HCT116 (cell line): ENCODE measurements at regions not wholly inside any gene's neighbourhood (a gene's known extent, or its start where the extent isn't known, plus 50 kb on each side); places are given as distances from the start of the nearest gene placed in this dataset.

Experiments used
- ATAC-seq: fragments of 200-7000 bp; cut with Tn5 transposase; 2 replicates; pipeline ENCODE4 v1.9.1; 2020; ENCODE audit warnings: mild to moderate bottlenecking, moderate library complexity
- BruUV-seq: library from RNA; stranded (reverse); fragments of 400-500 nt; replicated peaks from 2 replicates; lab custom pipeline; 2021; lab: Mats Ljungman, UMichigan
- CTCF ChIA-PET: fragments of 300-600 bp; sonication (Branson Sonifier 250); formaldehyde crosslinking; loops from one replicate; lab custom pipeline; 2021; ENCODE audit warnings: antibody characterized with exemption; lab: Charles Lee
- POLR2A ChIA-PET: fragments of 300-600, 350-600 bp; sonication (Branson Sonifier 250); formaldehyde crosslinking; loops from one replicate; lab custom pipeline; 2021; ENCODE audit warnings: antibody characterized with exemption; lab: Charles Lee
- RAD21 ChIA-PET, 2 experiments: fragments of 300-600 bp; sonication (Branson Sonifier 250); formaldehyde crosslinking; loops; one replicate each; lab custom pipeline; 2023; ENCODE audit warnings: low total read pairs in 2 of 2; ENCODE audit not compliant: uncharacterized antibody in 2 of 2, unreplicated experiment in 2 of 2, low non-redundant PET in 1 of 2; lab: Charles Lee
- DNase-seq: peaks from one replicate; pipeline ENCODE4 v3.0.0-alpha.2; 2010; ENCODE audit warnings: low read depth, low spot score
- H2AFZ ChIP-seq: fragments of 200-600 bp; shearing (Covaris generic), sonication (generic); 2 replicates; pipeline ENCODE4 v1.6.1; 2017; ENCODE audit warnings: low read depth, mixed run types, mixed read lengths, antibody characterized with exemption, low read length; ENCODE audit not compliant: poor library complexity, severe bottlenecking
- H3K27ac ChIP-seq: 2 replicates; pipeline ENCODE4 v1.5.1; 2012; ENCODE audit warnings: low read depth, low read length
- H3K27me3 ChIP-seq: fragments of 200-600 bp; sonication (generic); 2 replicates; pipeline ENCODE4 v1.6.1; 2016; ENCODE audit warnings: mixed run types, low read length, mixed read lengths; ENCODE audit not compliant: insufficient read depth
- H3K36me3 ChIP-seq, 2 experiments: fragments of 200-500 bp in 1 of 2; fragments of 200-600 bp in 1 of 2; sonication (Bioruptor generic) in 1 of 2; sonication (generic) in 1 of 2; 2 replicates each; pipeline versions ENCODE4 v1.5.1 to v1.6.1; 2014 to 2016; ENCODE audit warnings: low read length in 2 of 2, inconsistent platforms in 1 of 2, mixed read lengths in 1 of 2, mixed run types in 1 of 2; ENCODE audit not compliant: insufficient read depth in 2 of 2, control insufficient read depth in 1 of 2
- H3K4me1 ChIP-seq, 2 experiments: fragments of 200-600 bp in 1 of 2; sonication (generic) in 1 of 2; 2 replicates each; pipeline versions ENCODE4 v1.5.1 to v1.6.1; 2012 to 2017; ENCODE audit warnings: low read length in 2 of 2, inconsistent platforms in 1 of 2, mild to moderate bottlenecking in 1 of 2, mixed read lengths in 1 of 2, mixed run types in 1 of 2, moderate library complexity in 1 of 2; ENCODE audit not compliant: insufficient read depth in 2 of 2, control insufficient read depth in 1 of 2
- H3K4me2 ChIP-seq: fragments of 200-600 bp; sonication (generic); 2 replicates; pipeline ENCODE4 v1.6.1; 2017; ENCODE audit warnings: mixed run types, low read length, mixed read lengths
- H3K4me3 ChIP-seq, 2 experiments: fragments of 200-600 bp in 1 of 2; sonication (generic) in 1 of 2; replicated peaks in 1 of 2; 2 replicates each; pipeline ENCODE4 v1.5.1; 2011 to 2016; ENCODE audit warnings: low read length in 2 of 2, control low read depth in 1 of 2, low read depth in 1 of 2, mild to moderate bottlenecking in 1 of 2, mixed read lengths in 1 of 2, mixed run types in 1 of 2
- H3K79me2 ChIP-seq: fragments of 200-600 bp; sonication (generic); 2 replicates; pipeline ENCODE4 v1.6.1; 2017; ENCODE audit warnings: mild to moderate bottlenecking, mixed run types, low read length, moderate library complexity, mixed read lengths; ENCODE audit not compliant: insufficient read depth
- H3K9ac ChIP-seq: fragments of 200-600 bp; sonication (generic); 2 replicates; pipeline ENCODE4 v1.6.1; 2016; ENCODE audit warnings: low read length, mixed read lengths
- H3K9me2 ChIP-seq: fragments of 200-600 bp; sonication (generic), shearing (Covaris generic); 2 replicates; pipeline ENCODE4 v1.6.1; 2017; ENCODE audit warnings: mixed run types, mild to moderate bottlenecking, moderate library complexity; ENCODE audit not compliant: insufficient read depth
- H3K9me3 ChIP-seq, 2 experiments: fragments of 200-500 bp in 1 of 2; fragments of 200-600 bp in 1 of 2; sonication (Bioruptor generic) in 1 of 2; sonication (generic) in 1 of 2; 2 replicates each; pipeline ENCODE4 v1.6.1; 2014 to 2017; ENCODE audit warnings: low read length in 2 of 2, mixed read lengths in 2 of 2, inconsistent platforms in 1 of 2, low read depth in 1 of 2, mild to moderate bottlenecking in 1 of 2, mixed run types in 1 of 2, moderate library complexity in 1 of 2; ENCODE audit not compliant: control insufficient read depth in 1 of 2, insufficient read depth in 1 of 2
- H4K20me1 ChIP-seq: fragments of 200-600 bp; sonication (generic), shearing (Covaris generic); 2 replicates; pipeline ENCODE4 v1.6.1; 2017; ENCODE audit warnings: mixed run types, mild to moderate bottlenecking, moderate library complexity; ENCODE audit not compliant: insufficient read depth
- ATF3 ChIP-seq: IDR thresholded peaks from 2 replicates; pipeline ENCODE4 v1.6.1; 2012
- CBX3 ChIP-seq: IDR thresholded peaks from 2 replicates; pipeline ENCODE4 v1.6.1; 2012; ENCODE audit warnings: low read depth
- CEBPB ChIP-seq: IDR thresholded peaks from 2 replicates; pipeline ENCODE4 v1.6.1; 2012; ENCODE audit warnings: low read depth
- CTCF ChIP-seq, 3 experiments: fragments of 200-600 bp in 1 of 3; sonication (generic) in 1 of 3; IDR thresholded peaks in 2 of 3; conservative IDR thresholded peaks in 1 of 3; 2 replicates each; pipeline ENCODE4 v1.5.1; 2012 to 2017; ENCODE audit warnings: low read depth in 2 of 3, low read length in 2 of 3, antibody characterized with exemption in 1 of 3, borderline replicate concordance in 1 of 3, control low read depth in 1 of 3, mild to moderate bottlenecking in 1 of 3, mixed read lengths in 1 of 3, mixed run types in 1 of 3, moderate library complexity in 1 of 3; ENCODE audit not compliant: insufficient read depth in 1 of 3
- EGR1 ChIP-seq: IDR thresholded peaks from 2 replicates; pipeline ENCODE4 v1.6.1; 2012; ENCODE audit warnings: low read depth
- ELF1 ChIP-seq: IDR thresholded peaks from 2 replicates; pipeline ENCODE4 v1.6.1; 2012; ENCODE audit warnings: low read depth, borderline replicate concordance
- EZH2 ChIP-seq: fragments of 200-600 bp; sonication (generic); IDR thresholded peaks from 2 replicates; pipeline ENCODE4 v1.6.1; 2017; ENCODE audit warnings: antibody characterized with exemption, mixed run types
- JUND ChIP-seq: IDR thresholded peaks from 2 replicates; pipeline ENCODE4 v1.6.1; 2012
- POLR2A ChIP-seq: IDR thresholded peaks from 2 replicates; pipeline ENCODE4 v1.7.0; 2011; ENCODE audit warnings: borderline replicate concordance; ENCODE audit not compliant: insufficient read depth, insufficient read length; ENCODE audit errors: extremely low read depth
- POLR2AphosphoS5 ChIP-seq: IDR thresholded peaks from 2 replicates; pipeline ENCODE4 v1.6.1; 2011; ENCODE audit warnings: mild to moderate bottlenecking, low read depth, low read length, moderate library complexity
- RAD21 ChIP-seq: IDR thresholded peaks from 2 replicates; pipeline ENCODE4 v1.6.1; 2012; ENCODE audit warnings: low read depth, mild to moderate bottlenecking
- SIN3A ChIP-seq: IDR thresholded peaks from 2 replicates; pipeline ENCODE4 v1.6.1; 2012; ENCODE audit warnings: low read depth
- SP1 ChIP-seq: IDR thresholded peaks from 2 replicates; pipeline ENCODE4 v1.6.1; 2012; ENCODE audit warnings: low read depth
- SRF ChIP-seq: IDR thresholded peaks from 2 replicates; pipeline ENCODE4 v1.6.1; 2012; ENCODE audit warnings: low read depth
- TCF7L2 ChIP-seq: IDR thresholded peaks from 2 replicates; pipeline ENCODE4 v1.7.0; 2011; ENCODE audit warnings: borderline replicate concordance, inconsistent platforms; ENCODE audit not compliant: insufficient read depth, insufficient read length; ENCODE audit errors: extremely low read depth
- YY1 ChIP-seq: IDR thresholded peaks from 2 replicates; pipeline ENCODE4 v1.6.1; 2011; ENCODE audit warnings: low read length, low read depth, moderate library complexity, mild to moderate bottlenecking; ENCODE audit not compliant: insufficient replicate concordance; ENCODE audit errors: extremely low read depth
- ZBTB33 ChIP-seq: IDR thresholded peaks from 2 replicates; pipeline ENCODE4 v1.6.1; 2011; ENCODE audit warnings: mild to moderate bottlenecking, low read length, moderate library complexity; ENCODE audit not compliant: insufficient replicate concordance; ENCODE audit errors: extremely low read depth
- ZNF274 ChIP-seq: fragments of 200-500 bp; sonication (Bioruptor generic); IDR thresholded peaks from 2 replicates; pipeline ENCODE4 v1.6.1; 2014; ENCODE audit warnings: mild to moderate bottlenecking, low read depth, low read length, inconsistent platforms
- intact Hi-C: fragments of 100-400 bp; cut with micrococcal nuclease; formaldehyde crosslinking; loops from 2 replicates; pipeline ENCODE4 v1.10.0; 2022

- no peak for TF ChIP-seq RAD21
- TF ChIP-seq EGR1 = no peak
- no peak for TF ChIP-seq EZH2
- TF ChIP-seq YY1 = no peak
- TF ChIP-seq POLR2AphosphoS5 = no peak
- no peak for TF ChIP-seq JUND
- no peak for TF ChIP-seq SIN3A
- no peak for TF ChIP-seq POLR2A
- no peak for TF ChIP-seq ZNF274
- TF ChIP-seq SP1 = no peak
- TF ChIP-seq CBX3 = no peak
- no peak for TF ChIP-seq ATF3
- TF ChIP-seq ELF1 = no peak
- TF ChIP-seq TCF7L2 = no peak
- TF ChIP-seq CTCF (IDR thresholded peaks at IDR 0.05 in 2 of 3, conservative IDR thresholded peaks at IDR 0.05 in 1 of 3; ENCODE audit: borderline replicate concordance in 1 of 3, insufficient read depth in 1 of 3, low read depth in 2 of 3, low read length in 2 of 3) = no peak
- no peak for TF ChIP-seq CEBPB
- TF ChIP-seq SRF = no peak
- no peak for TF ChIP-seq ZBTB33
- TF ChIP-seq, all 23 proteins: peak for 0
- Histone ChIP-seq H3K4me2 (no peak overlapping the region), H3K9me3 (no peaks in the 10 kb centered on the region), H2AFZ (no peak overlapping the region), H3K9me2 (no peaks in the 10 kb centered on the region), H3K27ac (no peak overlapping the region), H3K27me3 (peaks cover 13% of the 10 kb centered on the region; the same call in 1 of the 2 replicates), H3K4me1 (no peaks in the 10 kb centered on the region), H3K9ac (no peak overlapping the region), H3K79me2 (no peaks in the 10 kb centered on the region), H3K4me3 (no peak overlapping the region), H4K20me1 (no peaks in the 10 kb centered on the region), H3K36me3 (no peaks in the 10 kb centered on the region)
- no peak for DNase-seq
- ChIA-PET POLR2A (no interaction called here), CTCF (no interaction called here), RAD21 (no interaction called here)
- intact Hi-C loops = no loop called here
- no peak for ATAC-seq
- BruUV-seq = no TSS peak
Observed at GRCh38 chr15:96564546-96564945, 234.0 kb downstream of the NR2F2 start.
